GM06990 (cell line): ENCODE measurements at regions not wholly inside any gene's neighbourhood (a gene's known extent, or its start where the extent isn't known, plus 50 kb on each side); places are given as distances from the start of the nearest gene placed in this dataset.

Experiments used
- DNase-seq: peaks from one replicate; pipeline ENCODE4 v3.0.0-alpha.2; 2011; ENCODE audit not compliant: insufficient read length; ENCODE audit errors: extremely low read depth
- H3K27me3 ChIP-seq: replicated peaks from 2 replicates; pipeline ENCODE4 v1.6.0; 2011; ENCODE audit warnings: low read length; ENCODE audit not compliant: control insufficient read depth, insufficient read depth
- H3K36me3 ChIP-seq: 2 replicates; pipeline ENCODE4 v1.5.1; 2011; ENCODE audit warnings: low read length; ENCODE audit not compliant: control insufficient read depth, insufficient read depth
- H3K4me3 ChIP-seq: replicated peaks from 2 replicates; pipeline ENCODE4 v1.5.1; 2011; ENCODE audit warnings: low read depth, mild to moderate bottlenecking, control low read depth, low read length
- CTCF ChIP-seq: IDR thresholded peaks from 2 replicates; pipeline ENCODE4 v1.5.1; 2011; ENCODE audit warnings: low read length, control low read depth, mild to moderate bottlenecking, inconsistent platforms; ENCODE audit not compliant: insufficient read depth, poor library complexity, severe bottlenecking

GRCh38 chr2:41169744-41170143 is 717.9 kb upstream of the SLC8A1 start:
- DNase-seq: no peak
- H3K4me3 ChIP-seq: no peak overlapping the region
- no peak for TF ChIP-seq CTCF
- no peaks in the 10 kb centered on the region for H3K27me3 ChIP-seq
- H3K36me3 ChIP-seq: no peaks in the 10 kb centered on the region

GRCh38 chr2:41170589-41170988 is 718.7 kb upstream of the SLC8A1 start:
- Histone ChIP-seq H3K36me3 (no peaks in the 10 kb centered on the region), H3K27me3 (no peaks in the 10 kb centered on the region), H3K4me3 (no peak overlapping the region)
- TF ChIP-seq CTCF: no peak
- no peak for DNase-seq

GRCh38 chr2:41180387-41180786 is 728.5 kb upstream of the SLC8A1 start:
- no peak for TF ChIP-seq CTCF
- no peak overlapping the region for H3K4me3 ChIP-seq
- no peaks in the 10 kb centered on the region for H3K27me3 ChIP-seq
- H3K36me3 ChIP-seq: no peaks in the 10 kb centered on the region
- DNase-seq: no peak

GRCh38 chr2:41182961-41183360 is 731.1 kb upstream of the SLC8A1 start:
- Histone ChIP-seq H3K27me3 (no peaks in the 10 kb centered on the region), H3K4me3 (no peak overlapping the region), H3K36me3 (no peaks in the 10 kb centered on the region)
- no peak for DNase-seq
- TF ChIP-seq CTCF: no peak

GRCh38 chr2:41187376-41188122 is 735.7 kb upstream of the SLC8A1 start:
- no peaks in the 10 kb centered on the region for H3K36me3 ChIP-seq
- H3K4me3 ChIP-seq: no peak overlapping the region
- no peak for DNase-seq
- H3K27me3 ChIP-seq: no peaks in the 10 kb centered on the region
- no peak for TF ChIP-seq CTCF

- no peaks in the 10 kb centered on the region for H3K36me3 ChIP-seq
- DNase-seq: no peak
- TF ChIP-seq CTCF: no peak
- no peaks in the 10 kb centered on the region for H3K27me3 ChIP-seq
- no peak overlapping the region for H3K4me3 ChIP-seq
Measured at GRCh38 chr2:41194230-41194629, 742.3 kb upstream of the SLC8A1 start.
